Activated naive CD8-positive, alpha-beta T cell treated with anti-CD3 and anti-CD28 coated beads, Interleukin-2, amount 10 ng/mL, durations not matched to agents 7 days and 5 days (primary cell): ENCODE measurements at regions not wholly inside any gene's neighbourhood (a gene's known extent, or its start where the extent isn't known, plus 50 kb on each side); places are given as distances from the start of the nearest gene placed in this dataset.

Experiments used
- ATAC-seq: fragments of 150-1000 bp; cut with Tn5 transposase; one replicate; pipeline ENCODE4 v1.10.0; 2021; ENCODE audit warnings: low read depth, moderate library complexity
- POLR2A ChIA-PET: fragments of 350-600 bp; sonication (Branson Sonifier 250); formaldehyde crosslinking; loops from one replicate; lab custom pipeline; 2021; ENCODE audit warnings: antibody characterized with exemption; lab: Charles Lee
- DNase-seq: peaks from one replicate; pipeline ENCODE4 v3.0.0; 2021
- H3K27ac Mint-ChIP-seq: one replicate; pipeline ENCODE4 v1.8.0; 2022; ENCODE audit warnings: mild to moderate bottlenecking, mixed read lengths
- H3K27me3 Mint-ChIP-seq: one replicate; pipeline ENCODE4 v1.8.0; 2022; ENCODE audit warnings: mild to moderate bottlenecking, moderate library complexity, mixed read lengths
- H3K36me3 Mint-ChIP-seq: one replicate; pipeline ENCODE4 v1.8.0; 2021; ENCODE audit warnings: mild to moderate bottlenecking, mixed read lengths
- H3K4me1 Mint-ChIP-seq: one replicate; pipeline ENCODE4 v1.8.0; 2021; ENCODE audit warnings: mixed read lengths
- H3K4me3 Mint-ChIP-seq: one replicate; pipeline ENCODE4 v1.8.0; 2022; ENCODE audit warnings: mild to moderate bottlenecking, moderate library complexity, mixed read lengths
- H3K9me3 Mint-ChIP-seq: one replicate; pipeline ENCODE4 v1.8.0; 2021; ENCODE audit warnings: mixed read lengths

DNA sequence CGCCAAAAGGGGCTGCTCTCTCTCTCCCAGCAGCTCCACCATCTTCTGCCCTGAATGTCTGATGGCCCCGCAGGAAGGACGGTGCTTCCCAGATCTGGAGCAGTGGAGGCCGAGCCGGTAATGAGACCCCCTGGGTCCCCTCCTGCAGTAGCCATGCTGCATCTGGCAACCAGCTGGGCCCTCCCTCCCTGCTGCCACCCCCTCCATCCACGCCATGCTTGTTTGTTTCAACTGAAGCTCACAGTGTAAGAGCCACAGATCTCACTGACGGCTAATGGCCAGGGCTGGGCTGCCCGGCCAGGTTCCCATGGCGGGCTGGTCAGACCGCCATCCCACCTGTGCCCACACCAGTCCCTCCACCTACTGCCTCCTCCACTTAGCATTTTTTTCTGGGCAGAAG is 260.8 kb downstream of the UACA start:
- peaks cover 5% of the 10 kb centered on the region for H3K9me3 Mint-ChIP-seq
- no peaks in the 10 kb centered on the region for H3K36me3 Mint-ChIP-seq
- POLR2A ChIA-PET: interaction anchor here (1.5 kb wide), 1 partner anchor 10 kb away, joined by 6 read pairs; no protein-coding TSS in a partner anchor
- DNase-seq (no peak), ATAC-seq (no peak)
- H3K27ac Mint-ChIP-seq: no peak overlapping the region
- H3K4me3 Mint-ChIP-seq: peak overlapping the region; percentile 5
- H3K4me1 Mint-ChIP-seq: peaks cover 43% of the 10 kb centered on the region
- peaks cover 16% of the 10 kb centered on the region for H3K27me3 Mint-ChIP-seq

DNA sequence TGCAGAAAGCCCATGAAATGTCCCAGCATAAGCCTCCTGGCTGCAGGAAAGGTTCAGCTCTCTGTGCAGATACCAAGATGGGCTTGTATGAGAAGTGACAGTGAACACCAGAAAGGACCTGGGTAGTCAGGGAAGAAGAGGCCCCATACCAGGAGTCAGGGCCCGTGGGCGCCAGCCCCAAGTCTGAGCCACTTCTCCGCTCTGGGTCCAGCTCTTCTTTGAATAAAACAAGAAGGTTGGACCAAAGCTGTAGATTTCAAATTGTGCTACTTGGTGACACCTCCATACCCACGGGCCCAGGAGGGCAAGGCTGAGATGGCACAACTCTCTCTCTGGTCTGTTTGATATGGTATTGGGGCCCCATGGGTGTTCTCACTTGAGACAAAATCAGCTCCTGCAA is 261.5 kb downstream of the UACA start:
- DNase-seq (no peak), ATAC-seq (no peak)
- peaks cover 2% of the 10 kb centered on the region for H3K9me3 Mint-ChIP-seq
- H3K36me3 Mint-ChIP-seq: no peaks in the 10 kb centered on the region
- POLR2A ChIA-PET: no interaction called here
- H3K4me3 Mint-ChIP-seq: no peak overlapping the region
- H3K27me3 Mint-ChIP-seq: peaks cover 16% of the 10 kb centered on the region
- H3K27ac Mint-ChIP-seq: no peak overlapping the region
- H3K4me1 Mint-ChIP-seq: peaks cover 41% of the 10 kb centered on the region

DNA sequence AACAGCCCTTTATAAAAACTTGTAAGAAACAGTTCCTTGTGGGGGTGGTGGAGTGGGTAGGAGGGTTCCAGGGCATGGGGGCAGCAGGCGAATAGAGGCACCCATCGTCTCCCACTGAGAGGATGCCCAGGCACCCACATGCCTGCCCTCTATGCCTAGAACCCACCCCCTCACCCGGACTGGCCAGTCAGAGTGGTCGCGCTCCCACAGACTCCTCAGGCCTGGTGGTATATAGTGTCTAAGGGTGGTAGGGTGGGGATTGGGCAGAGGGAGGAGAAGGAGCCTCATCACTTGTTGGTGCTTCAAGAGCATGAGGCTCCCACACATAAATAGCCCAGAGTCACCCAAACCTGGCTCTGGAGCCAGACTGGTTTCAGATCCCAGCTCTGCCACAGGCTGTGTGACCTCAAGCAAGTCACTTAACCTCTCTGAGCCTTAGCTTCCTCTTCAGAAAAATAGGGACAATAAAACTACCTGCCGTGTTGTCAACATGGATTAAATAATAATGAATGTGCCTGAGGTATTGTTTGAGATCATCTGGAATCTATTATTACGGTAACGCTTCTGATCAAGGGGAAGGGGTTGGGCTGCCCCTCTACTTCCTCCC is 262.1 kb downstream of the UACA start:
- Mint-ChIP-seq H3K27me3 (peaks cover 16% of the 10 kb centered on the region), H3K4me3 (no peak overlapping the region), H3K36me3 (no peaks in the 10 kb centered on the region), H3K9me3 (no peaks in the 10 kb centered on the region), H3K4me1 (peaks cover 47% of the 10 kb centered on the region), H3K27ac (no peak overlapping the region)
- DNase-seq: no peak
- POLR2A ChIA-PET: no interaction called here
- ATAC-seq: no peak

DNA sequence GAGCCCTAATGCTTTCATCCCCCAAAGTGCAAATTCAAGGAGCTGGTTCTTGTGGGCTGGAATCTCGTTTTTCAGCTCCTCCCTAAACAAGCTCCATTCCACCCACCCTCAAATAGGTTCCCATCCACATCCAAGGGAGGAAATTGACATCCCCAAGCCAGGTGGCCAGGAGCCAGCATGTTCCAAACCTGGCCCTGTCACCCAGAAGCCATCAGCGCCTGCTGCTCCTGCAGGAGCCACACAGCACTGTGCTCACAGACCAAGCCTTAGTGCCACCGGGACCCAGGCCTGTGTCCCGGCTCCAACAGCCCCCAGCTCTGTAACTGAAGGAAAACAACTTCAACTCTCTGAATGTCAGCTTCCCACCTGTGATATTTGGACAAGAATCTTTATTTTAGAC is 263.6 kb downstream of the UACA start:
- POLR2A ChIA-PET: no interaction called here

DNA sequence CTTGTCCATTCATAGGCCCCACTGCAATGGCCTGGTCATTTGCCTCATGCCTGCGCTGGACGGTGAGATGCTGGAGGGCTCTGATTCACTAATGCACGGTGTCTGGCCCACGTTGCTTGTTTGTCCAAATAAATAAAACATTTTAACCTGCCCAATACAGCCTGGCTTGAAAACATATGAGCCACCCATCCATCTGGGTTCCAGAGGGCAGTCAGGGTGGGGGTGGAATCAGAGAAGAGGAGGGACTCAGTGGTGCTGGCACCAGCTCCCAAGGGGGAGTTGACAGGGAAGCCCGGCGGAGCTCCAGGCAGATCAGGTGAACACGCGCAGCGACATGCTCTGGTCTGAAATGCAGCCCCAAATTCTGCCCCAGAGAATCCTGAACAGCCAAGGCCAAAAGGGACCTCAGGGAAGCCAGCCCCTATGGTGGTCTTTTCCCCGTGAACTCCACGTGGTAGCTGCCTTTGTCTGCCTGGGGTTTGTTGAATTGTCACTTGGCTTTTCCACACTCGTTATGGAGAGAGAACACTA is 265.2 kb downstream of the UACA start:
- H3K36me3 Mint-ChIP-seq: no peaks in the 10 kb centered on the region

More for the DNA sequence above, 263.6 kb downstream of the UACA start:
- ATAC-seq (no peak), DNase-seq (no peak)
- Mint-ChIP-seq H3K27ac (no peak overlapping the region), H3K4me3 (no peak overlapping the region), H3K4me1 (peaks cover 48% of the 10 kb centered on the region), H3K9me3 (no peaks in the 10 kb centered on the region), H3K36me3 (no peaks in the 10 kb centered on the region), H3K27me3 (peaks cover 26% of the 10 kb centered on the region)

DNA sequence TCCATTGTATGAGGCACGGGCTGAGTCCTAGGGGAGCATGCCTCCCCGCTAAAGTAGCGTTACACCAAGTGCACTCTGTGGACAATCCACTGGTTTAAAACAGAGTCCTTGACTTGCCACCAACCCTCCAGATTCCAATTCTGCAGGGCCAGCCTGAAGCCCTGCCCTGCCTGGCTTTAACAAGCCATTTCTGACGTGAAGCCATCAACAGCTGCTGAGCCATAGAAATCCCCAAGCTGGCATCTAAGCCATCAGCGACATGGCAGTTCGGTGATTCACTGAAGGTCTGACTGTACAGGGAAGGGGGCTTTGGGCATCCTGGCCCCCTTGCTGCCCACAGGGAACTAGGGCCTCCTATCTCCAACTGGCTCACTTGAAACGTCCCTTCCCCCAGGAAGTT is 265.7 kb downstream of the UACA start:
- no peak for DNase-seq
- H3K27ac Mint-ChIP-seq: no peak overlapping the region
- no peaks in the 10 kb centered on the region for H3K36me3 Mint-ChIP-seq
- POLR2A ChIA-PET: interaction anchor here (1.8 kb wide), 1 partner anchor 12 kb away, joined by 5 read pairs; no protein-coding TSS in a partner anchor
- H3K4me1 Mint-ChIP-seq: peaks cover 47% of the 10 kb centered on the region
- no peak overlapping the region for H3K4me3 Mint-ChIP-seq
- no peak for ATAC-seq
- peaks cover 39% of the 10 kb centered on the region for H3K27me3 Mint-ChIP-seq
- no peaks in the 10 kb centered on the region for H3K9me3 Mint-ChIP-seq

More for the DNA sequence above, 265.2 kb downstream of the UACA start:
- no peak overlapping the region for H3K27ac Mint-ChIP-seq
- POLR2A ChIA-PET: interaction anchor here (1.8 kb wide), 1 partner anchor 11 kb away, joined by 5 read pairs; no protein-coding TSS in a partner anchor
- H3K9me3 Mint-ChIP-seq: no peaks in the 10 kb centered on the region
- peaks cover 48% of the 10 kb centered on the region for H3K4me1 Mint-ChIP-seq
- ATAC-seq: no peak
- no peak for DNase-seq
- H3K27me3 Mint-ChIP-seq: peaks cover 38% of the 10 kb centered on the region
- no peak overlapping the region for H3K4me3 Mint-ChIP-seq

DNA sequence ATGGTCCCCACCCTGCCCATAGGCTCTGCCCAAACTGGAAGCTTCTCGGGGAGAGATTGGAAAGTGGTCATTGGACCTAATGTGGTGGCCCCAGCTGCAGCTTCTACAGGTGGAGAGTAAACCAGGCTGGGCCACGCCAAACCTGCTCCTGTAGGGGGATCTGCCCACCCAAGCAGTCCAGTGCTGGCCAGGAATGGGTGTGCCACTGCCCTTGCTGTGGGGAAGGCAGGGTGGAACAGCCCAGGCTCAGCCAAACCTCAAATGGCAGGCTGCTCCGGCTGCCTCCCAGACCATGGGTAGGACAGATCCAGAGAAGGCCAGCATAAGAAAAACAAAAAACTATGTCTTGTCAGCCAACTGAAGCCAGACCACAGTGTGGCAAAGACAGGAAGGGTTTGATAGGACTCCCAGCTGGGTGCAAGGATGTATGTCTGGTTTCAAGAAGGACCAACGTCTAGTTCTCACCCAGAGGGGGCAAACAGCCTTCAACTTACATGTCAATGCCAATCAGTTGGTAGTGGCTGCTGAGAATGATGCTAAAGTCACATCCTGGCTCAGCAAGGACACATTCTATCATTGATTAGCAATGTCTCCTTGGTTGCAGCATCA is 267.3 kb downstream of the UACA start:
- Mint-ChIP-seq H3K27me3 (peaks cover 39% of the 10 kb centered on the region), H3K36me3 (no peaks in the 10 kb centered on the region), H3K27ac (no peak overlapping the region), H3K4me1 (peaks cover 57% of the 10 kb centered on the region), H3K4me3 (no peak overlapping the region), H3K9me3 (no peaks in the 10 kb centered on the region)
- ATAC-seq: no peak
- POLR2A ChIA-PET: interaction anchor here (0.6 to 1.5 kb wide), 3 partner anchors 10 to 398 kb away, joined by 3 to 4 read pairs (median 3); partner anchors contain the start of gene TLE3
- no peak for DNase-seq

DNA sequence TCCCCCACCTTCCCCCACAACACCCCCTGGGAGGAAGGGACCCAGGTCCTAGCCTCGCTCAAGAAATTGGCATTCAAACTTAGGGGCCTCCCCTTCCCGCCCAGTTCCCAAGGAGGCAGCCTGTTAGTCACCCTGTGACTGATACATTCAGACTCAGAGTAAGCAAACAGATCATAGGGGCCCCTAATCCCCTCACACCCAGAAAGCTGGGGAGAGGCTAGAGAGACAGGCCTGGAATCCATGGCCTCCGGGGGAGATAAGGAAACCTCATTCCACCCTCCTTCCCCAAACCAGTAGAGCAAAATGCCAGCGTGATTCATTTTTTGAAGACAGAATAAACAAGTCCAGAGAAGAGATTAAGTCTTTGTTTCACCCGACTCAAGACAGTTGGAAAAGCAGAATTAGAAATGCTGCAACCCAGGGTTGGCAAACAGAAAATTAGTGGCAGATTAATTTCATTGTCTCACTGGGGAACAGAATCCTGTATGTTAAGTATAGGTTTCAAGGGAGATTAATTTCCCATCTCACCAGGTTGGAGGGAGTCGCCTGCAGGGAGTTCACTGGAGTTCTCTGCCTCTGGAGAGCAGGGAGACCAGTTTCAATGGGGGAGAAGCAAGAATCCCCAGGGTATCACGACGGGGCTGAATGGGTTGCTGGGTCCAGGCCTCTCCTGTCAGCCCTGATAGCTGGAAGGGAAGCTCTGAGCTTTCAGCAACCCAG is 268.3 kb downstream of the UACA start:
- no peaks in the 10 kb centered on the region for H3K36me3 Mint-ChIP-seq
- H3K27me3 Mint-ChIP-seq: peaks cover 43% of the 10 kb centered on the region
- peak overlapping the region; percentile 46 for H3K27ac Mint-ChIP-seq
- no peaks in the 10 kb centered on the region for H3K9me3 Mint-ChIP-seq
- H3K4me3 Mint-ChIP-seq: no peak overlapping the region
- peaks cover 60% of the 10 kb centered on the region for H3K4me1 Mint-ChIP-seq
- POLR2A ChIA-PET: no interaction called here
- no peak for DNase-seq
- no peak for ATAC-seq

DNA sequence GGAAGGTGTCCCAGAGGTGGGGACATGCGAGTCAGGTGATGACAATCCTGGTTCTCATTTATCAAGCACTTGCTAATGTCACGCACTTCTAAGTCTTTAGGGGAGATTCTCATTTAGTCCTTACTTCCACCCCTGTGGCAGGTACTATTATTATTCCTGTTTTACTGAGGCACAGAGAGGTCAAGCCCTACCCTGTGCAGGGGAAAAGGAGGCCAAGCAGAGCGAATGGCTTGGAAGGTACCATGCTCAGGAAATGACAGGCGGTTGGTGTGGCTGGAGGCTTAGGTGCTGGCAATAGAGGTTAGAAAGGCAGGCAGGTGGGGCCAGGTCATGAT is 268.9 kb downstream of the UACA start:
- no peak for DNase-seq
- Mint-ChIP-seq H3K4me1 (peaks cover 61% of the 10 kb centered on the region), H3K27ac (no peak overlapping the region), H3K36me3 (no peaks in the 10 kb centered on the region), H3K9me3 (no peaks in the 10 kb centered on the region), H3K4me3 (no peak overlapping the region), H3K27me3 (peaks cover 45% of the 10 kb centered on the region)
- POLR2A ChIA-PET: no interaction called here
- ATAC-seq: no peak

DNA sequence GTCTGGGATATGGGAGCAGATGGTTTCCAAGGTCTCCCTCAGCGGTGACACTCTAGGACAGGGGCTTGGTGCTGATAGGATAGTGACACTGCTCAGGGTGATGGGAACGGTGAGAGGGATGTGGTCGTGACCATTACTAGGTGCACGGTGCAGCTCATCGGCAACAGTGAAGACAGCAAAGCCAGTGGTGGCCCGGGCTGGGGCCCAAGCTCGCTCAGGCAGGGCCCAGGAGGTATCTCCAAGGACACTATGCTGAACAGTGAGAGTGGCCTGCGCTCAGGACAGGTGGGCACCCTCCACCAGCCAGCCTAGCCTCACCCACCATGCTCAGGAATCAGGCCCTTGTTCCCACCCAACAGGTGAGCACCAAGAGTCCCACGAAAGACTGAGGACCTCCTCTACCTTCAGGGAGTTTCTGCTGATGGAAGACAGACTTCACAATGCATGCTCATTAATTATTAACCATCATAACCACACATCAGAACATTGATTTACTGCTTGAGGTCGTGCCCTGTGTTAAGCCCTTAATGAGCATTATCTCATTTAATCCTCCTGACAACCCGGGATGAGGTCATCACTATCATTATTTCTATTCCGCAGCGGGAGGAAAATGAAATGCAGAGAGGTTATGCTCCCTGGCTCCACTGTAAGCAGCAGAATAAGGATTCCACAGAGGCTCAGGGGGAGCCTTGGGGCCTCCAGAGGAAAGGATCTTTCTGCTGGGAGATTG is 269.4 kb downstream of the UACA start:
- no peaks in the 10 kb centered on the region for H3K9me3 Mint-ChIP-seq
- peaks cover 49% of the 10 kb centered on the region for H3K27me3 Mint-ChIP-seq
- no peaks in the 10 kb centered on the region for H3K36me3 Mint-ChIP-seq
- peak overlapping the region; percentile 92 for H3K27ac Mint-ChIP-seq
- H3K4me3 Mint-ChIP-seq: no peak overlapping the region
- POLR2A ChIA-PET: interaction anchor here (1.5 to 3.1 kb wide), 4 partner anchors 11 to 15 kb away, joined by 3 to 18 read pairs (median 14); no protein-coding TSS in a partner anchor
- peaks cover 64% of the 10 kb centered on the region for H3K4me1 Mint-ChIP-seq
- no peak for DNase-seq
- no peak for ATAC-seq

DNA sequence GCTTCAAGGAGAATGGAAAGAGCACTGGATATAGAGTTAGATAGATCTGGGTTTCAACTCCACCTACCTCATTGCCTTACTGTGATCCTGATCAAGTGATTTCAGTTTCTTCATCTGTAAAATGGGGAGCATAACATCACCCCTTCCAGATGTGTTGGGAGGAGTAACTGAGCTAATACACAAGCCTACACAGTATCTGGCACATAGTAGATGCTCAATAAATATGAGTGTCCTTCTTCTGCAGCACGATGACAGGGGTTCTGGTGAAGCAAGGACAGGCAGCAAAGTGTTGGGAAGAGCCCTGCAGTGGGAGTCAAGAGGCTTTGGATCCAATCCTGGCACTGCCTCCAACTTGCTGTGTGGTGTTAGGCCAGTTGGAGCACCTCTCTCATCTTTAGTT is 270.0 kb downstream of the UACA start:
- peaks cover 51% of the 10 kb centered on the region for H3K27me3 Mint-ChIP-seq
- POLR2A ChIA-PET: interaction anchor here (1.3 to 3.1 kb wide), 6 partner anchors 10 to 397 kb away, joined by 3 to 18 read pairs (median 9); no protein-coding TSS in a partner anchor
- H3K4me3 Mint-ChIP-seq: peak overlapping the region; percentile 81
- H3K4me1 Mint-ChIP-seq: peaks cover 68% of the 10 kb centered on the region
- ATAC-seq (peak; percentile 4), DNase-seq (no peak)
- H3K36me3 Mint-ChIP-seq: no peaks in the 10 kb centered on the region
- H3K9me3 Mint-ChIP-seq: no peaks in the 10 kb centered on the region
- H3K27ac Mint-ChIP-seq: peak overlapping the region; percentile 92

DNA sequence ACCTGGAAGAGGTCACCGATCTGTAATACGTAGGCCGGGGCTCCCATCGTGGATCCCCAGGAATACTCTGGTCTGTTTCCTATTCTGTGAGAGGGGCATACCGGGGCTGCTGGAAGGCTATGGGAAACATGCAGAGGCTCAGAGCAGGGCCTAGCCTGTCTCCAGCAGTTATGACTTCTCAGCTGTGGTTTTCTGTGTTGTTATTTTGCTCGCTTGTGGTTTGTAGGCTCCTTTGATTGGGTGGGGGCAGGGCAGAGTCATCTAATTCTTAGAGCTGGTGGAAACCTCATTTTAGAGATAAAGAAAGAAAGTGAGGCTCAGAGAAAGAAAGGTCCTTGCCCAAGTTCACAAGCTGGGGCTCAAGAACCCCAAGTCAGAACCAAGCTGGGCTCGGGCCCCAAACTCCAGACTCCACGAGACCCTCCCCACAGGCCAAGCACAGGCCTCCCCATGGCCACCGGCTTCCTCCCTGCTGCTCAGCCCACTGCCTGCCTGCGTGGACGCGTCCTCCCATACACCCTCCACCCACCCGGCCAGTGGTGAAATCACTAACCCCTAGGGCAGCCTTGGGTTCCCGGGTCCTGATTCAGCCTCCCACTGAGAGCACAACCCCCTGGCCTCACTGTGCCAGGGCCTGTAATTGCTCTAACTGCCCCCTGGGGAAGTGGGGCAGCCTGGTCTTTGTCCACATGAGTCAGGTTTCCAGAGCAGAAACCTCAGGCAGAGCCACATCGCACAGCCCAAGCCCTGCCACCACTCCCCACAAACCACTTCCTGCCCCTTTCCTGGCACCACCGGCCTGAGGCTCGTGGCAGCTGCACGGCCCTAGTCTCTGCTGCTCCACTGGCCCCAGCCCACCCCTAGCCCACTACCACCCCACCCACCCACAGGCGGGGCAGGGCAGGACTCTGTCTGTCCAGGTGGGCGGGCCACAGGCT is 270.8 kb downstream of the UACA start:
- Mint-ChIP-seq H3K9me3 (no peaks in the 10 kb centered on the region), H3K27ac (peak overlapping the region; percentile 92), H3K4me3 (peak overlapping the region; percentile 81), H3K36me3 (no peaks in the 10 kb centered on the region), H3K27me3 (peaks cover 46% of the 10 kb centered on the region), H3K4me1 (peaks cover 75% of the 10 kb centered on the region)
- DNase-seq: peak; percentile 86
- peak; percentile 65 for ATAC-seq
- POLR2A ChIA-PET: interaction anchor here (0.7 to 3.1 kb wide), 12 partner anchors 9 to 824 kb away, joined by 3 to 18 read pairs (median 5); no protein-coding TSS in a partner anchor
